HG02938 (cell line): ENCODE measurements at regions not wholly inside any gene's neighbourhood (a gene's known extent, or its start where the extent isn't known, plus 50 kb on each side); places are given as distances from the start of the nearest gene placed in this dataset.

Experiments used
- ATAC-seq: cut with Tn5 transposase; IDR thresholded peaks from one replicate; pipeline ENCODE4 v1.9.1; 2021; ENCODE audit warnings: mild to moderate bottlenecking, moderate library complexity; ENCODE audit not compliant: unreplicated experiment

DNA sequence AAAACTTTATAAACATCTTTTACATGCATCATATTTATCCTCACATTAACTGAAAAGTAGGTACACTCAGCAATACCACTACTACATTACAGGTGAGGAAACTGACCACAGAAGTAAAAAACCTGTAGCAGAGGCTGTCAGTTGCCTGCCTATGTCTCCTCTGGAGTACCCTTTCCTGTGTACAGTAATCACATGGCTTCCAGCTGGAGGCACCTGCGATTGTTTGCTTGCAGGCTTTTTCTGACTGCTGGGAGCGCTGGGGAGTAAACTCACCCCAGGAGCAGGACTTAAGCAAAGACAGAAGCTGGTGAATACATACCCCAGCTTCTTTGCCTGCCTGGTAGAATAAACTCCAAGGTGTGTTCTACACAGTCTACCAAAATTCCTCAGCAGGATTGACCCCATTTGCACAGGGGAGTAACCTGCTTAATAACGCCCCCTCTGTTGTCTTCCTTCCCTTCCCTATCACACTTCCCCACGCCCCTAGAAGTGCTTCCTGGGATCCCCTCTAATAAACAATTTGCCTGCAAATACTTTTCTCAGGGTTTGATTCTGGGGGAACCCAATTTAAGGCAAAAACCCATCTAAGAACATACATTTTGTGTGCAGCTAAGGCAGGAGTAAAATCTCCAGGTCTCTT is 138.9 kb downstream of the PTH2R start:
- no peak for ATAC-seq

DNA sequence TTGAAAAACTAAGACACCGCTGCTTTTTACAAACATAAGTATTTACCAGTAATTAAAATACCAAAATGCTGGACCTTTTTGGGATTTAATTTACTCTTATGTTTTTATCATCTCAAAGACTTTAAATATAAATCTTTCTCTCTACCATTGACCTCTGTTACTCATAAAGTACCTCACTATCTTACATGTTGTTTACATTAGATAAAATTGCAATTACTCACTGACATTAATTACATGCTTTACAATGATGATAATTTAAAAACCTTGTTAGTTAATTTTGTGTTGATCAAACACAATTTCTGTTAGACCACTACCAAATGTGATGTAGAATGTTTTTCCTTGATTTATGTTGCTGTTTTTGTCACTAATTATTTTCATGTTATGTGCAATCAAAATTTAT is 139.5 kb downstream of the PTH2R start:
- no peak for ATAC-seq

DNA sequence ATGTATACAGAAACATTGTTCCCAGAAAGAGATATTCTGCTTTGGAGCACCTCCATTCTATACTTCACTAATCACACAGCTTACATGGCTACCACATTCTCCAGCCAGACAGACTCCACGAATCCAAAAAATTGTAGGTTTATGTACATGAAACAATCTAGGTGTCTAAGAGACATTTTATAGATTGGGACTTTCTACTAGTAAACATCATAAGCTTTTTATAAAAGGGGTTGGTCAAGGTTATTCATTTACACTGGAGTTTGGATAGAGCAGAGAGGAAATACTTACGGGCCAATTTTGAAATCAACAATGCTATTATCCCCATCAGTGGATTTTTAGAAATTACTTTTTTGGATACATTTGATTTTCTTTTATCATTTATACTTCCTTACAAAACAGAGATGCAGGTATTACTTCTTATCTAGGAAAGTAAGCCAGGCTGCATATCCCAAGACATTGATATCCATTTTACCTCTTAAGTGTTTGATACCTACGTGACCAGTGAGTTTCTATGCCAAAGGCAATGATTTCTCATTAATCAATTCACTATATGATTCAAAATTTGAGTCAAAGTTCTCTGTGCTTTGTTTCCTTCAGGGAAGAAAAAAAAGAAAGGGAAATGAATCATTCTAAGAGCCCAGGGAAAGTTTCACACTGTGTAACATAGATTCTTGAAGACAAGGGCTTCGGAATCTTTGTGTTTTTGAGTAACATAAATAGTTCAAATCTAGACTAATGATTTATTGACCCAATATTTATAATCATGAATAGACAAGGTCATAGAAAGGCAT is 140.5 kb downstream of the PTH2R start:
- ATAC-seq: no peak

DNA sequence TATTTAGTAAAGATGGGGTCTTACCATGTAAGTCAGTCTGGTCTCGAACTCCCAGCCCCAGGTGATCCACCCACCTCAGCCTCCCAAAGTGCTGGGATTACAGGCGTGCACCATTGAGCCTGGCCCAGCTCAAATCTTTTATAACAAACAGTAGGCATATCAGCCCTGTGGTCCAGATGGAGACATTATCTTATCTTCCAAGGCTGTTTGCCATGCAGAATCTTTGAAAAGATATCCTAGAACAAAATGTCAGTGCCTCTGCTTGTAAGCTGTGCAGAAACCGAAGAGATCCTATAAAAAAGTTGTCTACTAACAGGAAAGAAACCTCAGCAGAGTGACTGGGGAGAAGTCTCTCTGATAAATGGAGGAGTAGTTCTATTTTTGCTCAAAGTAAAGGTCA is 142.1 kb downstream of the PTH2R start:
- no peak for ATAC-seq

DNA sequence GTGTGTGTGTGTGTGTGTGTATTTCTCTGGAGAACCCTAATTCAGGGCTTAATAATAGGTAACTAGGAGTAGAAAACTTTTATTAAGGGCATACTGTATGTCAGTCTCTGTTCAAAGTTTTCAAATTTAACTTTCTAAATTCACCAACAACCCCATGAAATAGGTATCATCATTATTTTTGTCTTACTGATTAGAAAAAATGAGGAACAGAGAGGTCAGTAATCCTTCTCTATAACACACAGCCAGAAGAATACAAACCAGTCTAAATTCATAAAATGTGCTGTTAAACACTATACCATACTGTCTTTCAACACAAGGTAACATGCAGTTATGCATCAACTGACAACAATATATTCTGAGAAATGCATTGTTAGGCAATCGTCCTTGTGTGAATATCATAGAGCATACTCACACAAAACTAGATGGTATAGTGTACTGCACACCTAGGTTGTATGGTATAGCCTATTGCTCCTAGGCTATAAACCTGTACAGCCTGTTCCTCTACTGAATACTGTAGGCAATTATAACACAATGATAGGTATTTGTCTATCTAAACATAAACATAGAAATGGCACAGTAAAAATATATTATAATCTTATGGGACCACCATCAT is 143.1 kb downstream of the PTH2R start:
- ATAC-seq: no peak

DNA sequence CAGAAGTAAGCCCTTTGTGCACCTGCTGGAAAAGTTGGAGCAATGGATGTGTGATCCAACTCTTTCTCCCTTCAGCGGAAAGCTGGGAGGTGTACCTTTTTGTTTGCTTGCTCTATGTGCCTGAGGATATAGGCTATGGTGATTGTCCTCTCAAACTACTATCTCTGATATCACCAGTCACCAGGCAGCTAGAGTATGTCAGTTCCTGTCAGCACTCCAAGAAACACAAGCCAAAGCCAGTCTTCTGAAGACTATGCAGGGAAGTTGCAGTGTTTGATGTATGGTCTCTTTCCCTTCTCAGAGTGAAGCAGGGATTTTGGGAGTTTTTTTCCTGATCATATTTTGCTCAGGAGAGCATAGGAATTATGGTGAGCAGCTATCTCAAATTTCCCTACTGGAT is 146.4 kb downstream of the PTH2R start:
- ATAC-seq: no peak

DNA sequence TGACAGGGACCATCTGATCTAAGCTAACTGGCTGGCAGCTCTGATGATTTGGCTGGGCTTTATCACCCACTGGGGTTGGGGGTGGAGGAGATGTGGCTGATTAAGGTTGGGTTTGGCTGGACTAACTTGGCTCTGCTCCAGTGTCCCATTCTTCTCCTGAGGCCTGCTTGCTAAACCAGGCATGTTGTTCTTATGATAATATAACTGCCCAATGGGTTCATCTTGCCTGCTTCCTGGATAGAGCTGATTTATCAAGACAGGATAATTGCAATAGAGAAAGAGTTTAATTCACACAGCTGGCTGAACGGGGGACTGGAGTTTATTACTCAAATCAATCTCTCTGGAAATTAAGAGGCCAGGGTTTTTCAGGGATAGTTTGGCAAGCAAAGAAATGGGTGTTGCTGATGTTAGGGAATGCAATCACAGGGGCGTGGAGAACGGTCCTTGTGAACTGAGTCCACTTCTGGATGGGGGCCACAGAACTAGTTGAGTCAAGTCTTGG is 150.4 kb downstream of the PTH2R start:
- no peak for ATAC-seq

DNA sequence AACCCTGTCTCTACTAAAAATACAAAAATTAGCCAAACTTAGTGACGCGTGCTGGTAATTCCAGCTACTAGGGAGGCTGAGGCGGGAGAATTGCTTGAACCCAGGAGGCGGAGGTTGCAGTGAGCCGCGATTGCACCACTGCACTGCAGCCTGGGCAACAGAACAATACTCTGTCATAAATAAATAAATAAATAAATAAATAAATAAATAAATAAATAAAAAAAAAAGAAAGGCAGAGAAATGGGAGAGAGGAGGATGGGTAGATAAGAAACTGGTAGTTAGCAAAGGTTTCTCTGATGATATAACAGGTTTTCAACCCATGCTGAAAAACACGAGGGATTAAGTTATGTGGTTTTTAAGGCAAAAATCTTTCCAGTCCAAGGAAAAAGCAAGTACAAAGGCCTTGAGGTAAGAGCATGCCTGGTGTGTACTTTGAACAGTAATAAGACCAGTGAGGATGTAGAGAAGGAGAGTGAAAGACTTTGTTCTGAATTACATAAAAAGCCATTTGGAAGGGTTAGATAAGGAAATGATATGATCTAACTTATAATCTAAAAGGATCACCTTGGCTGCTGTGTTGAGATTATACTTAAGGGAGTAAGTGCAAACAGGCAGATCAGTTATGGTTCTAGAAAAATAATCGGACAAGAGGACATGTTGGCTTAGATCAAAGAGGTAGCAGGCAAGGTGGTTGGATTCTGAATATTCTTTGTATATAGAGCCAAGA is 159.3 kb downstream of the PTH2R start:
- no peak for ATAC-seq

DNA sequence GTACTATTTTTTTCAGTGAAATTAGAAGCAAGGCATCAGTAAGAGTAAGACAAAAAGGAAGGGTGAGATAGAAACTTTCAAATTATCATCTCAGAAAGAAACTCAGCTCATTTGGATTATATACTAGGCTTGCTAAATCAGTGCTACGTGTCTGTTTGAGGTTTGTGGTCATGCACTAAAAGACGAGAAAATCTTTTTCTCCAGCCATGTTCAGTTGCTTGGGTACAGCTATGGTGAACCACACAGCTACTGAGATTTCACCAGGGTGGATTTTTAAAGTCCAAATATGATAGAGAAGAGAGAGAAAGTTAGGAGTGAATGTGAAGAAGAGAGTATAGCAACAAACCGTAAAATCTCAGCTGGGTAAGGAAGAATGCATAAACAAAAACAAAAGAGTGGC is 161.6 kb downstream of the PTH2R start:
- ATAC-seq: no peak

DNA sequence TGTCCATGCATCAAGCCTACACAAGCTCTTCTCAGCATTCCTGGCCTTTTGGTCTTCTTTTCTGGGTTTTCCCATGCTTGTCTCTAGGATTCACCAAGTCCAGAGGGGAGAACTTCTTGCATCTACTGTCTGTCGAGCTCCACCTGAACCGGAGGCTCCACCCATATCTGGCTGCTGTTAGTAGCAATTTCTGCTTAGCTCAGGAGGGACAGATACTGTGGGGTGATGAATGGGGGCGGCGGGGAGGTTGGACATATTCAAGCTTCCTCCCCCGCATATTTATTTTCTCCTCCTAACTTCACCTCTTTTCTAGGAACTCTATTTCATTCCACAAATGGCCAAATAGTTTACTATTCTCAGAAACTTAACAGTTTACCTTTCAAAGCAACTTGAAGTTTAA is 163.5 kb downstream of the PTH2R start:
- no peak for ATAC-seq

DNA sequence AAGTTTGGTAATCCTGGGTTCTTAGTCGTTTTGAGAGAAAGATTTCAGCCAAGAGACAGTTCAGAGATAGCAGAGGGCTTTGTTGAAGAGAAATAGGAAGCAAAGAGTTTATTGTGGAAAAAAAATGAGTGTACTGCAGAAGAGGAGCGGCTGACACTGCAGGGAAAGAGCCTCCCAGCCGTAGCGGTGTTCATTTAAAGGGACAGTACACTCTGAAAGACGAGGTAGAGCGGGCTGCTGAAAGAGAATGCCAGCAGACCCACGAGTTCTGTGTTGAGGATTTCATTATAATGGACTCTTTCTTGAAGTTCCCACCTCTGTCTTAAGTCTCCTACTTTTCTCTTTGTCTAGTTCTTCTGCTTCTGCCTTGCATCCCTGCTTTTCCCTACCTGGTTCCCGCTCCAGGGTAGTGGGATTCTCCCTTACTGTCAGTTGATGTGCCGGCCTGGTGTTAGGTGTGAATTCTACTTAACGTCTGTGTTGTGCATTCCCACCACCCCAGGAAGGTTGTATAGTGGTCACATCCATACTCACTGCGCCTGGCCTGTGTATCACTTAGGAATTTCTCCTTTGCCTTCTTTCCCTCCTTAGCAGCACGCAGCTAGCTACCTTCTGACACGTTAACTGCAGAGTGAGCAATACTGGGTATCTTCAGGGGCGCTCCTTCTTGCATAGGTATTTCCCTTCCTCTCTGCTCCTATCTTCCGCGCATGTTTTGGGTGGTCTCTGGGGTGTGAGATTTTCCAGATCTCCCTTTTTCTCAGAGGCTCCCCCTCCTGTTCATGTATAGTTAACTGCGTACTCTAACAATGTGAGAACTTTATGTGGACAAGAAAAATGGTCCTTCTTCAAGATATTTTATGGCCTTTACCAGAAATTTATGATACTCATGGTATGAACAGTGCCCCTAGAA is 164.5 kb downstream of the PTH2R start:
- no peak for ATAC-seq

DNA sequence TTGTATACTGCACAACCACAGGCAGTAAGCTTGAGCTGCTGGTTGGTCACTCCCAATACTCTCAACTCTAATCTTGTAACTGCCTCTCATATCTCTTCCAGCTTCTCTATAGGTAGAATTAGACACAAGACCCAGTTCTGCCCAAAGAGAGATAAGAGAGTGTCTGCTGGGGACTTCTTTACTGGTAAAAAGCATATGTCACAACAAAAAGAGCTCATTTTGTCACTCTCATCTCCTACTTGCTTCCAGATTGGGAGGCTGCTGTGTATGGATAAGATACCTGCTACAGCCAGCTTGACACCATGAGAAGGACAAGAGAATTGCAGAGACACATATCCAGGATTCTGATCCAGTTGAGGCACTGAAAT is 165.2 kb downstream of the PTH2R start:
- ATAC-seq: no peak

DNA sequence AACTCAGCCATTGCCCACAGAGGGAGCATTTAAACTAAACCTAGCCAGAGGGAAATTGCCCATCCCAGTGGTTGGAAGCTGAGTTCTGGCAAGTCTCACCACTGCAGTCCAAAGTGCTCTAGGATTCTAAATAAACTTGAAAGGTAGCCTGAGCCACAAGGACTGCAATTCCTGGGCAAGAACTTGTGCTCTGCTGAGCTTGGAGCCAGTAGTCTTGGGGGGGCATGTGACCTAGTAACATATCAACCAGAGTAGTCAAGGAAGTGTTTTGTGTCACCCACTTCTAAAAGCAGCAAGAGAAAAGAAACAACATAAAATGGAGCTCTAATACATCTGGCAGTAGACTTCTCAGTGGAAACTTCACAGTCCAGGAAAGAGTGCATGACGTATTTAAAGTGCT is 167.0 kb downstream of the PTH2R start:
- no peak for ATAC-seq

DNA sequence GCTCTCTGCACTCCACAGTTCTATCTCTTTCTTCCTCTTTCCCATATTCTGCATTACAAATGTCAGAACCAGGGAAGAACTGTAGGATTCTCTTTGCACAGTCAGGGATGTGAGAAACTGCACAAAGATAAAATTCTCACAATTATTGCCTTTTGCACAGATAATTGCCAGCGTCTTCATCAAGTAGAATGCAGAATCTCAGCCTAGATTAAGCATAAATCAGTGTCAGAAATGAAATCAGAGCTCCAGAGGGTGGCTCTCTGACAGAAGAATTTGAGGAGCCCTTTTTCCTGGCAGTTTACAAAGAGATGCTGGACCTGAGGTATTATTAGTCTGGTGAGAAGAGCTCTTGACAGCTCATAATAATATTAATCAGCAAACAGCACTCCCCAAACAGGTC is 173.1 kb downstream of the PTH2R start:
- ATAC-seq: no peak

DNA sequence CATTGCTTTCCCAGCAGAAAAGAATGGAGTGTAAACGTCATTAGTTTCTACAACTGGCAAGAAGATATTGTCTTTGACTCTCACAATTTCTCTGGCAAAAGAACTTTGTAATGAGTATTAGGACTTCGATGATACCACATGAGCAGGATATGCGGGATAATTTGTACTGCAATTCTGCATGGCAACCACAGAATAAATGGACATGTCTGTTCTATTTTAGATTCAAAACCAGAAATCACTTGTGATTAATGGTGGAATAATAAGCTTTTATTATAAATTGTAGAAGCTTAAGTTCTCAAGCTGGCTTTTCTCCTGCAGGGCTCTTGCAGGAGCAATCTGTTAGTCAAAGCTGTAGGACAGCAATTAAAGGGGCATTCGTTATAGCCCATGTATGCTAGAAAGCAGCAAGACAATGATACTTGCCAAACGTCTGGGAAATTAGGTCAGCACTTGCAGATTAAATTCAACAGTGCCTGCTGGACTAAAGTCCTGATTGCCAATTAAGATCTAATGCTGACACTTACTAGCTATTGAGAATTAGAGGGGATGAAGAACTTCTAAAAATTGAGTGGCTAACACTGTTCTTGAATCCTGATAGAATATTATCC is 177.9 kb downstream of the PTH2R start:
- no peak for ATAC-seq

DNA sequence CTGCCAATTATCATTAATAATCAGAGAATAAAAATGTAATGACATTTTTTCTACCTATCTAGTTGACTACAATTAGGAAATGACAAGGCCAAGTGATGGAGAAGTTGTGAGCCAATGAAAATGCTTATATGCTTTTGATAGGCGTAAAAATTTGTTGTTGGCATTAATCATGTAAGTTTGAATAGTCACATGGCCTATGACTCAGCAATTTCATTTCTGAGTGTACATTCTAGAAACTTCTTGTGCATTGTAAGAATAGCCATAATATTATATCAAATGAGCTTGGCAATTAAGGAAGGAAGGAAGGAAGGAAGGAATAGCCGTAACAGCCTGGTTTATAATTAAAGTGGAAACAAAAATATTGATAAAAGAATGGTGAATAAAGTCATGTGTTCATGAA is 179.9 kb downstream of the PTH2R start:
- ATAC-seq: no peak

DNA sequence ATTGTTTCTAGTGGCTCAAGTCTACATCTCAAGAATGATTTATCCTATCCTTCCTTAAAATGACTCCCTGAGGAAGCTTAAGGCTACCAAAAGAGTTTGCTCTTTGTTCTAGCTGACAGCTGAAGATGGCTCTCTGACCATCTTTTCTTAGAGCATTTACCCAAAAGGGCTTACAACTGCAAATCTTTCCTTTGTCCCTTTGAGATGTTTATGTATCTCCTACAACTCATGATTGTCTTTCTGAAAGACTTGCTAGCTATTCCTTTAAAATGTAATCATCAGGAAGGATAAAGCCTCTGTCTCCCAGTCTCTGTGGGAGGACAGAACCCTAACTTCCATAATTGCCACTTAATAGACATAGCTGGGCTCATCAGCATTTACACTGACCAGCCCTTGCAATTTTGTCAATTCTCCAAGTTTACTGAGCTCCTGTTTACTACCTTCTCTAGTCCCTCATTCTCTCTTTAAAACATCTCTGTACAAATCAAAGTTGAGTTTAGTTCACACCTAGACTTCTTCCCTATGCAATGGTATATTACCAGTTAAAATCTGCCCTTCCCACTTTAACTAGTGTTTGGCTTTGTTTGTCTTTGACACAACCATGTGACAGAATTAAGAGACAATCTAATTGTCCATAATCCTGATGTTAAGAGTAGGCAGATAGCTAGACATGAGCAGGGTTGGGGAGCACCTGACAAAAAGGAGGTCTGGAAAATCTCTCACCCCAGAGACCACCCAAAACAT is 188.2 kb downstream of the PTH2R start:
- ATAC-seq: no peak

DNA sequence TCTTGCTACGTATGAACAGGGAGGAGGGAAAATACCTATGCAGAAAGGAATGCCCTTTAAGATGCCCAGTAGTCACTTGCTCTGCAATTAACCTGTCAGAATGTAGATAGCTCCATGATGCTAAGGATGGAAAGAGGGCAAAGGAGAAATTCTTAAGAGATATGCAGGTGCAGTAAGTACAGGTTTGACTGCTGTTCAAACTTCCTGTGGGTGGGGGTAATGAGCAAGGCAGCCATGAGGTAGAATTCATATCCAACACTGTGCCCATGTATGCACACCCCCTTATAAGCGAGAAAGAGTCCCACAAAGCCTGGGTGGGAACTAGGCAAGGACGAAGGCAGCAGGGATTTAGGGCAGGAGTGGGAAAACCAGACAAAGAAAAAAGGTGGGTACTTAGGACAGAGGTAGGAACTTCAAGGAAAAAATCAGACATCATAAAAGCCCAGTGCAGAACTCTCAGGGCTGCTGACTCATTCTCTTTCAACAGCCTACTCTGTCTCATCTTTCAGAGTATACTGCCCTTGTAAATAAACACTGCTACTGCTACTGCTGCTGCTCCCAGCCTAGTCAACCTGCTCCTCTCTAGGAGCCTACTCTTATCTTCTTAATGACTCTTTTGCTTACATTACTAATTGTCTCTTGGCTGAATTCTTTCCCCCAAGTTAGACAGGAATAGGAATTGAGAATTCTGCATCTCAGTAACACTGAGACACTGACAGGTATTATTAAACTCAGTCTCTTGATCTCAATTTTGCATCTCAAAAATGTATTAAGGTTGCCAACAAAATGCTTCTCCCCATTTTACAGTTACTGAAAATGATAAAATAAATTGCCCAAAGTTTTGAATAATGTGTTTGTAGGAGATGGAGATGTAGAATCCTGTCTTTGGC is 189.0 kb downstream of the PTH2R start:
- no peak for ATAC-seq
